ENCODE measurements at regions not wholly inside any gene's neighbourhood (a gene's known extent, or its start where the extent isn't known, plus 50 kb on each side); places are given as distances from the start of the nearest gene placed in this dataset.
"Not testable (repeated sequence)": the region's sequence is repeated elsewhere in the genome, so short reads cannot be mapped to it uniquely, and the experiment has no call there.

DNA sequence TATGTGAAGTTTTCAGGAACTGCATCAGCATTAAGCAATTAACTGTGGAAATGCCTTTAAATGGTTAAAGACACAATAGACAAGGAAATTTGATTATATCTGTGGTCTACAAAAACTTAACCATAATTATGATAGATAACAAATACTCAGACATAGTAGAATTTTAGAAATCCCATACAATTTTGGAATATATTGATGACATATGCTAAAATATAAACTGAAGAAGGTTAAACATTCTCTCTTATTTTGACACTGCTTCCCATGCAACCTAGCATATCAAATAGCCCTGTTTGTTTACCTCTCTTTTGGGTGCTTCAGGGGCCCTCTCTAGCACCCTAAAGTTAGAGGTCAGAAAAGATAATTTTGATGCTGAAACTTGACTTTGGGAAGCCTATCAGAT lies 1274.8 kb upstream of the SLC39A10 start:
- Histone ChIP-seq H3K36me3 (no peaks in the 10 kb centered on the region), H3K9me3 (no peaks in the 10 kb centered on the region), H3K4me3 (no peak overlapping the region), H3K27me3 (no peaks in the 10 kb centered on the region), H3K4me1 (no peaks in the 10 kb centered on the region), H3K27ac (no peak overlapping the region)
- DNase-seq = no peak
- intact Hi-C loops (cut with DNase I) = no loop called here
- TF ChIP-seq, protein P1, sequence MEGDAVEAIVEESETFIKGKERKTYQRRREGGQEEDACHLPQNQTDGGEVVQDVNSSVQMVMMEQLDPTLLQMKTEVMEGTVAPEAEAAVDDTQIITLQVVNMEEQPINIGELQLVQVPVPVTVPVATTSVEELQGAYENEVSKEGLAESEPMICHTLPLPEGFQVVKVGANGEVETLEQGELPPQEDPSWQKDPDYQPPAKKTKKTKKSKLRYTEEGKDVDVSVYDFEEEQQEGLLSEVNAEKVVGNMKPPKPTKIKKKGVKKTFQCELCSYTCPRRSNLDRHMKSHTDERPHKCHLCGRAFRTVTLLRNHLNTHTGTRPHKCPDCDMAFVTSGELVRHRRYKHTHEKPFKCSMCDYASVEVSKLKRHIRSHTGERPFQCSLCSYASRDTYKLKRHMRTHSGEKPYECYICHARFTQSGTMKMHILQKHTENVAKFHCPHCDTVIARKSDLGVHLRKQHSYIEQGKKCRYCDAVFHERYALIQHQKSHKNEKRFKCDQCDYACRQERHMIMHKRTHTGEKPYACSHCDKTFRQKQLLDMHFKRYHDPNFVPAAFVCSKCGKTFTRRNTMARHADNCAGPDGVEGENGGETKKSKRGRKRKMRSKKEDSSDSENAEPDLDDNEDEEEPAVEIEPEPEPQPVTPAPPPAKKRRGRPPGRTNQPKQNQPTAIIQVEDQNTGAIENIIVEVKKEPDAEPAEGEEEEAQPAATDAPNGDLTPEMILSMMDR (IDR thresholded peaks at IDR 0.05) = no peak

DNA sequence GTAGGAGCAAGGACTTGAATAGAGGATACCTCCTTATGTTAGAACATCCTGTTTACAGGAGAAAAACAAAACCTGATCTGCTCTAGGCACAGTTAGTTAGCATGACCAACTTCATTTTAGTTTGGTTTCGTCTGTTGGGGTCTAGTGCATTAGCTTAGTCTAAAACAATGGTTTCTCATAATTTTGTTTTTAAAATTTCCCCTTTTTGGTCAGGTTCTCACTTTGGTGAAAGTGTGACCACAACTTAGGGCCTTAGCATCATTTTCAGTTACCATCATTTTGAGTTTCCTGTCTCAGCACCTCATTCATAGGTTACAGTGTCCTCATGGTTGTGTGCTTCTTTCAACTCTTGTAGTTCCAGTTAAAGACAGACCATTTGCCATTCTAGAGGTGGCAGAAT lies 1277.0 kb upstream of the SLC39A10 start:
- intact Hi-C loops (cut with DNase I) = no loop called here
- 64 to 66% methylated on average over 1 of the region's 1 CpG for WGBS, 2 donors

GRCh38 chr2:194367390-194367789 lies 1289.6 kb upstream of the SLC39A10 start:
- H3K4me3 ChIP-seq; DNase-seq; H3K4me1 ChIP-seq; H3K9me3 ChIP-seq; intact Hi-C loops (cut with DNase I); H3K27me3 ChIP-seq; H3K27ac ChIP-seq; H3K36me3 ChIP-seq: not testable (repeated sequence)
- WGBS, 2 donors = 55 to 69% methylated on average over 3 of the region's 3 CpGs

More for the DNA sequence above, 1277.0 kb upstream of the SLC39A10 start:
- Histone ChIP-seq H3K9me3 (no peaks in the 10 kb centered on the region), H3K36me3 (no peaks in the 10 kb centered on the region), H3K4me1 (no peaks in the 10 kb centered on the region), H3K4me3 (no peak overlapping the region), H3K27me3 (no peaks in the 10 kb centered on the region), H3K27ac (no peak overlapping the region)
- no peak for DNase-seq
- no peak for TF ChIP-seq EP300 (IDR thresholded peaks at IDR 0.05)
- TF ChIP-seq POLR2AphosphoS5 (IDR thresholded peaks at IDR 0.05) = no peak
- TF ChIP-seq, protein P1 (IDR thresholded peaks at IDR 0.05) = no peak
- no peak for TF ChIP-seq POLR2A (IDR thresholded peaks at IDR 0.05)

DNA sequence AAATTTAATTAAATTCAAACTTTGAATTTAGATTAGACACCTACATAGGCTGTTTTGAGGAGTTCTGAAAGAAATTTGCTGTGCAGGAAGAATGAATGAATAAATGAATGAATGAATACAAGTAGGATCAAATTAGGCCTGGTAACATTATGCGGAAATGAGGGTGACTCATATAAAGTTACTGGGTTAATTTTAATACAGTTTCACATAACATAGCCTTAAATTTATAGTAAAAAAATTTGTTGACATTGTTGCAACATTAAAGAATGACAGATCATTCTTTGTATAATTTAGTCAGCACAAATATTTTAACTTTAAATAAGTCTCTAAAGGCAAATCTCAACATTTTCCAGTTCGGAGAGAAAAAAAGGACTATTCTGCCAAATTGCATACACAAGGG lies 1293.1 kb upstream of the SLC39A10 start:
- no peaks in the 10 kb centered on the region for H3K4me1 ChIP-seq
- H3K9me3 ChIP-seq = no peaks in the 10 kb centered on the region
- no peaks in the 10 kb centered on the region for H3K27me3 ChIP-seq
- TF ChIP-seq EP300 (IDR thresholded peaks at IDR 0.05) (no peak), POLR2A (IDR thresholded peaks at IDR 0.05) (no peak), POLR2AphosphoS5 (IDR thresholded peaks at IDR 0.05) (no peak)
- TF ChIP-seq, protein P1 (IDR thresholded peaks at IDR 0.05) = no peak
- H3K4me3 ChIP-seq = no peak overlapping the region
- DNase-seq = no peak
- intact Hi-C loops (cut with DNase I) = no loop called here
- no peaks in the 10 kb centered on the region for H3K36me3 ChIP-seq
- H3K27ac ChIP-seq = no peak overlapping the region
- WGBS, 2 donors = 87 to 88% methylated on average over 2 of the region's 2 CpGs

GRCh38 chr2:194363295-194363694 lies 1293.7 kb upstream of the SLC39A10 start:
- Histone ChIP-seq H3K4me3 (no peak overlapping the region), H3K9me3 (no peaks in the 10 kb centered on the region), H3K36me3 (no peaks in the 10 kb centered on the region), H3K4me1 (no peaks in the 10 kb centered on the region), H3K27me3 (no peaks in the 10 kb centered on the region), H3K27ac (no peak overlapping the region)
- DNase-seq = no peak
- TF ChIP-seq, protein P1 (IDR thresholded peaks at IDR 0.05) = no peak
- TF ChIP-seq POLR2A (IDR thresholded peaks at IDR 0.05) = no peak
- no peak for TF ChIP-seq EP300 (IDR thresholded peaks at IDR 0.05)
- TF ChIP-seq POLR2AphosphoS5 (IDR thresholded peaks at IDR 0.05) = no peak
- intact Hi-C loops (cut with DNase I) = no loop called here

Measured in sigmoid colon (tissue), 6 donors.